Neural crest cell (in vitro differentiated cells): ENCODE measurements at regions not wholly inside any gene's neighbourhood (a gene's known extent, or its start where the extent isn't known, plus 50 kb on each side); places are given as distances from the start of the nearest gene placed in this dataset.

Experiments used
- DNase-seq: peaks from one replicate; pipeline ENCODE4 v3.0.0; 2021; ENCODE audit warnings: low read depth, mixed read lengths, low spot score
- H3K27ac Mint-ChIP-seq: one replicate; pipeline ENCODE4 v1.8.0; 2021; ENCODE audit warnings: mild to moderate bottlenecking, mixed read lengths; ENCODE audit not compliant: unreplicated experiment
- H3K27me3 Mint-ChIP-seq: 2 replicates; pipeline ENCODE4 v1.8.0; 2021; ENCODE audit warnings: low read depth, mild to moderate bottlenecking, mixed read lengths
- H3K36me3 Mint-ChIP-seq: 2 replicates; pipeline ENCODE4 v1.8.0; 2021; ENCODE audit warnings: low read depth, mild to moderate bottlenecking, mixed read lengths
- H3K4me1 Mint-ChIP-seq: 2 replicates; pipeline ENCODE4 v1.8.0; 2021; ENCODE audit warnings: mixed read lengths
- H3K4me3 Mint-ChIP-seq: one replicate; pipeline ENCODE4 v1.8.0; 2021; ENCODE audit warnings: mild to moderate bottlenecking, mixed read lengths
- H3K9me3 Mint-ChIP-seq: 2 replicates; pipeline ENCODE4 v1.8.0; 2021; ENCODE audit warnings: mixed read lengths
- TF ChIP-seq, protein P1 (sequence below): fragments of 200-600 bp; sonication (generic); conservative IDR thresholded peaks from 2 replicates; pipeline ENCODE4 v1.5.0; 2021; ENCODE audit warnings: antibody characterized with exemption, mild to moderate bottlenecking

DNA sequence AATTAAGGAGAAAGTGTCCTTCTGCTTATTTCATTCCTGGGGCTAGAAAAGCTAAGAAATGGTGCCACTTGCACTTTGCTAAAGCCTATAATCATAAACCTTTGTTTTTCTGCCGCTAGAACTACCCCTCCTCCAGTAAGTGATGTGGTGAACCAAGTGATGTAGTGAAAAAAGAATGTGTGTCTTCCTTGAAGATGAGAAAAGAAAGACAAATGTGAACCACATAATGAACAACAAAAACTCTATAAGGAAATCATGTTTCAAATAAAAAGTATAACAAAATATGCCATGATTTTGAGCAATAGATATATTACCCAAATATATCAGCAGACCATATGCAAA is 179.0 kb upstream of the SGCD start:
- H3K27ac Mint-ChIP-seq = no peak overlapping the region
- TF ChIP-seq, protein P1, sequence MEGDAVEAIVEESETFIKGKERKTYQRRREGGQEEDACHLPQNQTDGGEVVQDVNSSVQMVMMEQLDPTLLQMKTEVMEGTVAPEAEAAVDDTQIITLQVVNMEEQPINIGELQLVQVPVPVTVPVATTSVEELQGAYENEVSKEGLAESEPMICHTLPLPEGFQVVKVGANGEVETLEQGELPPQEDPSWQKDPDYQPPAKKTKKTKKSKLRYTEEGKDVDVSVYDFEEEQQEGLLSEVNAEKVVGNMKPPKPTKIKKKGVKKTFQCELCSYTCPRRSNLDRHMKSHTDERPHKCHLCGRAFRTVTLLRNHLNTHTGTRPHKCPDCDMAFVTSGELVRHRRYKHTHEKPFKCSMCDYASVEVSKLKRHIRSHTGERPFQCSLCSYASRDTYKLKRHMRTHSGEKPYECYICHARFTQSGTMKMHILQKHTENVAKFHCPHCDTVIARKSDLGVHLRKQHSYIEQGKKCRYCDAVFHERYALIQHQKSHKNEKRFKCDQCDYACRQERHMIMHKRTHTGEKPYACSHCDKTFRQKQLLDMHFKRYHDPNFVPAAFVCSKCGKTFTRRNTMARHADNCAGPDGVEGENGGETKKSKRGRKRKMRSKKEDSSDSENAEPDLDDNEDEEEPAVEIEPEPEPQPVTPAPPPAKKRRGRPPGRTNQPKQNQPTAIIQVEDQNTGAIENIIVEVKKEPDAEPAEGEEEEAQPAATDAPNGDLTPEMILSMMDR = no peak
- DNase-seq = no peak
- peaks cover 2% of the 10 kb centered on the region for H3K27me3 Mint-ChIP-seq
- no peaks in the 10 kb centered on the region for H3K4me1 Mint-ChIP-seq
- H3K9me3 Mint-ChIP-seq = no peaks in the 10 kb centered on the region
- H3K4me3 Mint-ChIP-seq = no peak overlapping the region
- H3K36me3 Mint-ChIP-seq = no peaks in the 10 kb centered on the region

DNA sequence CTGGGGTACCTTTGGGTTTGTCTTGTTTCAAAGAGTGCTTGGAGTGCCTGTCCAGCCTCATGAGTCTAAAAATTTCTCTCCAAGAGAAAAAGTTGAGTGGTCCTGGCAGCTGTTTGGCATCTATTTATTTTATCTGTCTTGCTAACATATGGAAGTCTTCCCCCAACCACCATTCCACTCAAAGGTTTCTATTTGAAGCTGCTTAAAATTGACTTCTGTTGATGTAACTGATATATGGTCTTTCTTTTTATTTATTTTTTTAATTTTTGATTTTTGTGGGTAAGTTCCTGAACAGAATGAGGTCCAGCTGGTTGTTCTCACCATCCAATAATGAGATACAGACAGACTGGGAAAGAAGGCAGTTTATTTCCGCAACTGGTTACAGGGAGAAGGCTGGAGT is 178.7 kb upstream of the SGCD start:
- H3K4me1 Mint-ChIP-seq = no peaks in the 10 kb centered on the region
- peaks cover 2% of the 10 kb centered on the region for H3K27me3 Mint-ChIP-seq
- no peaks in the 10 kb centered on the region for H3K9me3 Mint-ChIP-seq
- H3K27ac Mint-ChIP-seq = no peak overlapping the region
- no peaks in the 10 kb centered on the region for H3K36me3 Mint-ChIP-seq
- no peak overlapping the region for H3K4me3 Mint-ChIP-seq
- DNase-seq = no peak
- TF ChIP-seq, protein P1 = no peak

DNA sequence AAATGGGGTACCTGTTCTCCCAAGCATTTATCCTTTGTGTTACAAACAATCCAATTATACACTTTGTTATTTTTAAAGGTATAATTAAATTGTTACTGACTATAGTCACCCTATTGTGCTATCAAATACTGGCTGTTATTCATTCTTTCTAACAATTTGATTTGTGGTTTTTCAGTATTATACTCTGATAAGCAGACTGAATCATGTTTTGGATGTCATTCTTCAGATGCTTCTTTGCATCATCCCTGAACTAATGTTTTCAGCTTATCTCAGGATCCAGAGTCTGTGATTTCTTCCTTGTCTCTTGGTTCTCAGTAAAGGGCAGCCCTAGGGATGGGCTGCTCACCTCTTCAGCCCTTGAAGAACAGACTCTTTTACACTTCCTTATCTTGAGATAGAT is 177.8 kb upstream of the SGCD start:
- H3K4me1 Mint-ChIP-seq = no peaks in the 10 kb centered on the region
- no peaks in the 10 kb centered on the region for H3K9me3 Mint-ChIP-seq
- H3K27me3 Mint-ChIP-seq = peaks cover 2% of the 10 kb centered on the region
- no peak for DNase-seq
- no peak overlapping the region for H3K27ac Mint-ChIP-seq
- H3K36me3 Mint-ChIP-seq = no peaks in the 10 kb centered on the region
- TF ChIP-seq, protein P1 = no peak
- H3K4me3 Mint-ChIP-seq = no peak overlapping the region

DNA sequence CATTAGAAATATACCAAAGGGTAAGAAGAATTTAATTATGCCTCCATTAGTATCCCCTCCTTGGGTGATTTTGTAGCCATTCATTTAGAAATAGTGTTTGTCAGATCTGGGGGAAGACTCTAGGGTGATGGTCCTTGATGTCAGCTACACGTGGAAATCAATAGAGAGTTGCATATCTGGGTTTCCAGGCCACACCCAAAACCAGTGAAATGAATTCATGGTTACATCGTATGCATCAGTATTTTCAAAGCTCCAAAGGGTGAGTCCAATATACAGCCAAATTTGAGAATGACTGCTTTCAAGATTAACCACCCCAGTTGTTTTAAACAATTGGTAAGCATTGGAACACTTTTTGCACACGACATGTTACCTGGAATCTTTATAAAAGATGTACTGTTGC is 173.4 kb upstream of the SGCD start:
- Mint-ChIP-seq H3K27ac (no peak overlapping the region), H3K36me3 (no peaks in the 10 kb centered on the region), H3K4me1 (no peaks in the 10 kb centered on the region), H3K27me3 (peaks cover 2% of the 10 kb centered on the region), H3K4me3 (no peak overlapping the region), H3K9me3 (no peaks in the 10 kb centered on the region)
- TF ChIP-seq, protein P1 = no peak
- DNase-seq = no peak

DNA sequence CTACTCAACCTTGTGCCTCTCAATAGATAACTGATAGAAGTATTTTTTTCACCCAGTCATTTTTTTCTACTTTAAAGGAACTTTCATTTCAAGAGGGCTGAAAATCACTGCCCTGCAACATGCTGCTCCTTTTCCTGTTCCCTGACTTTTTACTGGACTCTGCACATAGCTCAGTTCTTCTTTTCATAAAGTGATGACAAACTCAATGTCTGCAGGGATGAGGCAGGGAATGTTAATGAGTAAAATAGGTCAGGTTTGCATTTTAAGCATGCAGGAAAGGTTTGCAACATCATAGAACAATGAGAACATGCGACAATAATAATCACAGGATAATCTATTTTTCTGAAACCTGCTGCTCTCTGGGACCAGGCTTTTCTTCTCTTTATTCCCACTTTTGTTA is 172.2 kb upstream of the SGCD start:
- H3K9me3 Mint-ChIP-seq = no peaks in the 10 kb centered on the region
- no peak for DNase-seq
- H3K36me3 Mint-ChIP-seq = no peaks in the 10 kb centered on the region
- TF ChIP-seq, protein P1 = no peak
- H3K4me3 Mint-ChIP-seq = no peak overlapping the region
- H3K4me1 Mint-ChIP-seq = no peaks in the 10 kb centered on the region
- no peak overlapping the region for H3K27ac Mint-ChIP-seq
- no peaks in the 10 kb centered on the region for H3K27me3 Mint-ChIP-seq

DNA sequence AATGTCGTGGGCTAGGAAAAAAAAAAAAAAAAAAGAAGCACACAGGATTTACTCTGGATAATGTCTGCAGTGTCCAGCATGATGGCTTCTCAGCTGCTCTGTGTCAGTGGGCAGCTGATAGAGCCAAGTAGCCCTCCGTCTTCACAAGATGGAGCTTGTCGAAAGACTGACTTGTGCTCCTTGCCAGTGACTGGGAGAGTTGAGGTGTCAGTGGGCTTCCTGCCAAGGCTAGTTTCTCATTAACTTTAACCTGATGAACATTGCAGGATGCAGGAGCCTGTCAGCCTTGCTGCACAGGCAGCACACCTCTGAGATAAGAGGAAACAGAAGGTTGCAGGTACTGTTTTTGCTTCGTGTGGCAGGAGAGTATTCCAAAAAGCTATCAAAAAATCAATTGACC is 171.4 kb upstream of the SGCD start:
- no peak overlapping the region for H3K27ac Mint-ChIP-seq
- no peak overlapping the region for H3K4me3 Mint-ChIP-seq
- TF ChIP-seq, protein P1 = no peak
- H3K27me3 Mint-ChIP-seq = no peaks in the 10 kb centered on the region
- H3K9me3 Mint-ChIP-seq = no peaks in the 10 kb centered on the region
- H3K36me3 Mint-ChIP-seq = no peaks in the 10 kb centered on the region
- DNase-seq = no peak
- H3K4me1 Mint-ChIP-seq = no peaks in the 10 kb centered on the region
